Activated CD4-positive, alpha-beta T cell treated with anti-CD3 and anti-CD28 coated beads for 24 hours (primary cell): ENCODE measurements at regions not wholly inside any gene's neighbourhood (a gene's known extent, or its start where the extent isn't known, plus 50 kb on each side); places are given as distances from the start of the nearest gene placed in this dataset.

Experiments
- DNase-seq, 2 donors: peaks; one replicate each; pipeline ENCODE4 v3.0.0-alpha.2; 2020; ENCODE audit warnings: low read depth in 2 of 2

- DNase-seq, result no peak
Measured at GRCh38 chr17:13736916-13737315, 135.2 kb upstream of the HS3ST3A1 start.

GRCh38 chr17:13740686-13741085 is 139.0 kb upstream of the HS3ST3A1 start:
- no peak for DNase-seq

DNA sequence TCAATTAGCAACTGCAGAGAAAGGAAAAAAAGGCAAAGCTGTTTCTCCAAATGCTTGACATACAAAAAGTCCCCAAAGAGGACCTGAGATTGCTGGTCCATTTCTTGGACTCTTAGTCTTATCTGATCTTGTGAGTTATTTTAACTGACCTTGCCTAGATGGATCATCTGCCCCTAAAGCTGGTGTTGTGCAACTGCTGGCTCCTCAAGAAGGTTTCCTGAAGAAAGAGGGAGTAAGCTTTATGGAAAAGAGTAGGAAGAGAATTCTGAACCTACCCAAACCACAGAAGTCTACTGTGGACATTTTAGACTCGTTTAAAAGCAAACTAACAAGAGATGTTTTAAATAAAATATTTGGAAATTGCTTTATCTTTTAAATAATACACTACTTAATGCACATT is 140.0 kb upstream of the HS3ST3A1 start:
- no peak for DNase-seq

- no peak for DNase-seq
Measured at GRCh38 chr17:13743906-13744305, 142.2 kb upstream of the HS3ST3A1 start.

- DNase-seq, result no peak
Measured at GRCh38 chr17:13746404-13746803, 144.7 kb upstream of the HS3ST3A1 start.

- DNase-seq, result no peak
Measured at GRCh38 chr17:13749166-13749890, 147.6 kb upstream of the HS3ST3A1 start.

- no peak for DNase-seq
Measured at GRCh38 chr17:13749891-13750235, 148.1 kb upstream of the HS3ST3A1 start.

DNA sequence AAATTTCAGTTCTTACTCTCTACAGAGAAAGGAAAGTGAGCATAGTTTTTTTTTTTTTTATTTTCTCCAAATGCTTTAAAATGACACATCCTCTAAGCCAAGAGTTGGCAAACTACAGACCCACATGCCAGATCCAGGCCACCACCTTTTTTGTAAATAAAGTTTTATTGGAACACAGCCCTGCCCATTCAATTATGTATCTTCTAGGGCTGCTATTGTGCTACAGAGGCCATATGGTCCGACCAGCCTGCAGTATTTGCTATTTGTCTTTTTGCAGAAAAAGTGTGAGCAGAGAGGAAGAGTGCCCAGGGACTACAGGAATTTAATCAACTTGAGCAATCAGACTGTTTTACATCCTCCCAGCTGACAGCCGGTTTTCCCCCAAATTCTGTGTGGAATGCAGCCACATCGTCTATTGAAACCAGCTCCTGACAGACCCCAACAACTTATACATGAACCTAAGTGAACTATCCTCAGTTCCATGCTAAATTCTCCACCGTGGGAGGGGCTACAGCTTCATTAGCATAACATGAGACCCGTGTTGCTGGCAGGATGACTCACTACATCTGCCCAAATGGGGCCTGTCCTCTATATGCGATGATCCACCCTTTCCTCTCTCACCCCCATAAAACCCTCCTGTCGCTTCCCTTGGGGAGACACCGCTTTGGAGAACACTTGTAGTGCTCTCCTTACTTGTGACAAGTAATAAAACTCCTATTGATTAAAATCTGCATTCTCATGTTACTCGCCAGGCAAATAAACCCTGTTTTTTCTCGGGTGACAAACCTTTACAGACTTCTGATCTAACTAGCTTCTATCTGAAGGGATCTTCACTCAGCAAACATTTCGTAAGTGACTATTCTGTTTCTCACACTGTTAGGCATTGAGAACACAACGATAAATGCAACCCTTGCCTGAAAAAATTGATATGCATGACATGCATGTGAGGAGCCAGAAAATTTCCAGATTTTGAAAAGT is 149.4 kb upstream of the HS3ST3A1 start:
- no peak for DNase-seq

- no peak for DNase-seq
Measured at GRCh38 chr17:13753154-13753553, 151.4 kb upstream of the HS3ST3A1 start.

DNA sequence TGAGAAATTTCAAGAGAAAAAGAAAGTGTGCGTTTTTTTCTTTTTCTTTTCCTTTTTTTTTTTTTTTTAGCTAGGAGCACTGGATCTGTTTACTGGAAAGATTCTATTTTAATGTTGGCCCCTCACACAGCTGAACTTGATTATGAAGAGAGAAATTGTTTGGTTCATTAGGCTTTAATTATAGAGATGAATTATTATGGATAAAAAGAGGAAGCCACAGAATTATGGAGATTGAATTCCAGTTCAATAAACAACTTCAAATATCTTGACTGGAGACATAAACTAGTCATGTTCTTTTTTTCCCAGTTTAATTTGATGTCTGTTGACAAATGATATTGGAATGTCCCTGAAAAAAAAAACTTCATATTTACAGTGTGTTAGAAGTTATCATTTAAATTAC is 152.0 kb upstream of the HS3ST3A1 start:
- DNase-seq, result no peak

DNA sequence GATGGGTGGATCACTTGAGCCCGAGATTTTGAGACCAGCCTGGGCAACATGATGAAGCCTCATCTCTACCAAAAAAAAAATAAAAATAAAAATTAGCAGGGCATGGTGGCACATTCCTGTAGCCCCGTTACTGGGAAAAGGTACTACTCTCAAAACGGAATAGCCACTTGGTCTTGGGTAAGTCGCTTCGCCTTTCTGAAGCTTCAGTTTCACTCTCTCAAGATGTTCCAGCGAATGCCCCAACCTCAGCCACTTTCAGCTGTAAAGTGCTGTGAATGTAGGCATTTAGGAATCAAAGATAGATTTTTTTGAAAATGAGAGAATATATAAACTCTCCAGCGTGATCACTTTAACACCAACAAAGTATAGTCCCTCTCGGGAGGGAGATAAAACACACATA is 154.1 kb upstream of the HS3ST3A1 start:
- no peak for DNase-seq

DNA sequence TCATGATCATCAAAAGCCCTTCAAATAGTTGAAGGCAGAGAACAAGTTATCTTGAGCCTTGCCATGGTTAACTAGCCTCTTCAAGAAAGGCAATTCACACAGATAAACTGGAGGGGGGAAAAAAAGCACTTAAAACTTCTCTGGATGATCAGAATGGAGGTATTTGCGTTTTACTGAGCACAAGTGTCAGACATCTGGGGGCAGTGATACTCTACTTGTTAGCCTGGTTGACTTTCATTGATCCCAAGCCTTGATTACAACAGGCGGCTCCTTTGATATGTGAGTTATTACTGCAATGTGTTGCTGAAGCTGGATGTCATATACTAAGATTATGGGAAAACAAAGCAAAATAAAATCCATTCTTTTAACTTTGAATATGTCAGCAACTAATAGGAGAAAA is 155.0 kb upstream of the HS3ST3A1 start:
- DNase-seq, result no peak

DNA sequence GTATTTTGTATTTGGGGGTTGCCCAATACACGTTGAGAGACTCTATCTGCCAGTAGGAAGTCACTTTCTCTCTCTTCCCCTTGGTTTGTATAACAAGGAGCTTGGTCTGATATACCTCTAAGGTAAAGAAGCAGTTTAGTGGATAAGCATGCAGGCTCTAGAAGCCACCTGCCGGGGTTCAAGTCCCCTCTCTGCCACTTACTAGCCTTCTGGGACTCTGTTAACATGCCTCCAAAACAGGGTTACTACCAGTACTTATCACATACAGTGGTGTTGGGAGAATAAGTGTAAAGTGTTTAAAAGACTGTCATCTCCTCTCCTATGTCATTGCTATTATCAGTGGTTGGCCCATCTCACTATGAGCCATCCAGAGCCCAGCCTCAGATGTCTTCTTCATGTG is 156.1 kb upstream of the HS3ST3A1 start:
- no peak for DNase-seq

- DNase-seq, result no peak
Measured at GRCh38 chr17:13759518-13760335, 158.0 kb upstream of the HS3ST3A1 start.

GRCh38 chr17:13761038-13761603 is 159.4 kb upstream of the HS3ST3A1 start:
- DNase-seq, result no peak

GRCh38 chr17:13765701-13766100 is 164.0 kb upstream of the HS3ST3A1 start:
- no peak for DNase-seq

DNA sequence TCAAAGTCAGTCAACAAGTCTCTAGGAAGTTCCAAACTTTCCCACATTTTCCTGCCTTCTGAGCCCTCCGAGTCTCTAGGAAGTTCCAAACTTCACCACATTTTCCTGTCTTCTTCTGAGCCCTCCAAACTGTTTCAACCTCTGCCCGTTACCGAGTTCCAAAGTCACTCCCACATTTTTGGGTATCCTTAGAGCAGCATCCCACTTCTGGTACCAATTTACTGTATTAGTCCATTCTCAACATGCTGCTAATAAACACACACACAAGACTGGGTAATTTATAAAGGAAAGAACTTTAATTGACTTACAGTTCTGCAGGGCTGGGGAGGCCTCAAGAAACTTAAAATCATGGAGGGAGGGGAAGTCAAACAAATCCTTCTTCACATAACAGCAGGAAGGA is 169.0 kb upstream of the HS3ST3A1 start:
- no peak for DNase-seq

- DNase-seq, result no peak
Measured at GRCh38 chr17:13775450-13775849, 173.7 kb upstream of the HS3ST3A1 start.

DNA sequence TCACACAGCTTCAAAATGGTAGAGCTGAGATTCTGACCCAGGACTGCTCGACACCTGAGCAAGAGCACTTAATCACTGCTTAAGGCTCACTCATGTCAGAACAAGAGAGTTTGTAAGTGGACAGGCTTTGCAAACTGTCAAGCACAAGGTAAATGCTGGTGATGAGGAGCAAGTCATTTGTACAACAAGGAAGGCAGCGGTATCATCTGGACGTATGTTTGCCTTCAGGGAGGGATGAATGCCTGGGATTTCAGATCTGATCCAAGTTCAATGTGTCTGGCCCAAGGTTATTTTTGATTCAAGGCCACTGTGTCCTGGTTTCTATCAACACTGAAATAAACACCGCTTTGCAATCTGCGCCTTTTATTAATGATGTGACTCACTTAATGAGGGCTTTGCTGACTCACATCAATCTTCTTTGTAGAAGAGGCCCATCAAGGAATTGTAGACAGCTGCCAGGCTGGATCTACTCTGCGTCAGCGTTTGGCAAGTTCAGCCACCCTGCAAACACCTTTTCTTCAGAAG is 174.4 kb upstream of the HS3ST3A1 start:
- no peak for DNase-seq

GRCh38 chr17:13777003-13777402 is 175.3 kb upstream of the HS3ST3A1 start:
- no peak for DNase-seq

- no peak for DNase-seq
Measured at GRCh38 chr17:13784434-13785095, 182.8 kb upstream of the HS3ST3A1 start.
